BE2C (cell line): ENCODE measurements at regions not wholly inside any gene's neighbourhood (a gene's known extent, or its start where the extent isn't known, plus 50 kb on each side); places are given as distances from the start of the nearest gene placed in this dataset.

Source experiments
- DNase-seq: peaks from one replicate; pipeline ENCODE4 v3.0.0-alpha.2; 2020
- H3K27me3 ChIP-seq: fragments of 250-450 bp; sonication (Bioruptor Pico); 2 replicates; pipeline ENCODE4 v1.5.1; 2020; ENCODE audit warnings: mild to moderate bottlenecking
- H3K36me3 ChIP-seq: fragments of 250-450 bp; sonication (Bioruptor Pico); 2 replicates; pipeline ENCODE4 v1.5.1; 2020; ENCODE audit warnings: mild to moderate bottlenecking
- H3K4me1 ChIP-seq: fragments of 250-450 bp; sonication (Bioruptor Pico); 2 replicates; pipeline ENCODE4 v1.5.1; 2020
- H3K4me3 ChIP-seq: 2 replicates; pipeline ENCODE4 v1.5.1; 2011; ENCODE audit warnings: low read depth, low read length
- H3K9me3 ChIP-seq: fragments of 250-450 bp; sonication (Bioruptor Pico); 2 replicates; pipeline ENCODE4 v1.5.1; 2020
- TF ChIP-seq, protein P1 (sequence below): IDR thresholded peaks from 2 replicates; pipeline ENCODE4 v1.5.1; 2012; ENCODE audit warnings: mild to moderate bottlenecking, low read depth, low read length

DNA sequence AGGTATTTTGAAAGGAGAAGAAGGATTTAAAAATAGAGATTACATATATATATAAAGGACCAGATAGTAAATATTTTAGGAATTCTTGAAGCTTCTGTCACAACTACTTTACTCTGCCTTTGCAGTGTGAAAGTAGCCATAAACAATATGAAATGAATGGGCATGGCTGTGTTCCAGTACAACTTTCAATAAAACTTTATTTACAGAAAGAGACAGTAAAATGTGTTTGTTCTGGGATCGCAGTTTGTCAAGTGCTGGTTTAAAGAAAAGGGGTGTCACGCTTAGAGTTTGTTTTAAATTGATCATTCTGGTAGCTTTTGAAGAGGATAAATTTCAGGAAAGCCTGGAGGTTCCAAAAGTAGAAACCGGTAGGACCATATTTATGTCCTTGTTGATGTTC is 176.1 kb upstream of the HS3ST1 start:
- H3K4me3 ChIP-seq = no peak overlapping the region
- no peak for DNase-seq
- no peaks in the 10 kb centered on the region for H3K36me3 ChIP-seq
- no peaks in the 10 kb centered on the region for H3K4me1 ChIP-seq
- no peaks in the 10 kb centered on the region for H3K9me3 ChIP-seq
- no peaks in the 10 kb centered on the region for H3K27me3 ChIP-seq
- TF ChIP-seq, protein P1, sequence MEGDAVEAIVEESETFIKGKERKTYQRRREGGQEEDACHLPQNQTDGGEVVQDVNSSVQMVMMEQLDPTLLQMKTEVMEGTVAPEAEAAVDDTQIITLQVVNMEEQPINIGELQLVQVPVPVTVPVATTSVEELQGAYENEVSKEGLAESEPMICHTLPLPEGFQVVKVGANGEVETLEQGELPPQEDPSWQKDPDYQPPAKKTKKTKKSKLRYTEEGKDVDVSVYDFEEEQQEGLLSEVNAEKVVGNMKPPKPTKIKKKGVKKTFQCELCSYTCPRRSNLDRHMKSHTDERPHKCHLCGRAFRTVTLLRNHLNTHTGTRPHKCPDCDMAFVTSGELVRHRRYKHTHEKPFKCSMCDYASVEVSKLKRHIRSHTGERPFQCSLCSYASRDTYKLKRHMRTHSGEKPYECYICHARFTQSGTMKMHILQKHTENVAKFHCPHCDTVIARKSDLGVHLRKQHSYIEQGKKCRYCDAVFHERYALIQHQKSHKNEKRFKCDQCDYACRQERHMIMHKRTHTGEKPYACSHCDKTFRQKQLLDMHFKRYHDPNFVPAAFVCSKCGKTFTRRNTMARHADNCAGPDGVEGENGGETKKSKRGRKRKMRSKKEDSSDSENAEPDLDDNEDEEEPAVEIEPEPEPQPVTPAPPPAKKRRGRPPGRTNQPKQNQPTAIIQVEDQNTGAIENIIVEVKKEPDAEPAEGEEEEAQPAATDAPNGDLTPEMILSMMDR = no peak

DNA sequence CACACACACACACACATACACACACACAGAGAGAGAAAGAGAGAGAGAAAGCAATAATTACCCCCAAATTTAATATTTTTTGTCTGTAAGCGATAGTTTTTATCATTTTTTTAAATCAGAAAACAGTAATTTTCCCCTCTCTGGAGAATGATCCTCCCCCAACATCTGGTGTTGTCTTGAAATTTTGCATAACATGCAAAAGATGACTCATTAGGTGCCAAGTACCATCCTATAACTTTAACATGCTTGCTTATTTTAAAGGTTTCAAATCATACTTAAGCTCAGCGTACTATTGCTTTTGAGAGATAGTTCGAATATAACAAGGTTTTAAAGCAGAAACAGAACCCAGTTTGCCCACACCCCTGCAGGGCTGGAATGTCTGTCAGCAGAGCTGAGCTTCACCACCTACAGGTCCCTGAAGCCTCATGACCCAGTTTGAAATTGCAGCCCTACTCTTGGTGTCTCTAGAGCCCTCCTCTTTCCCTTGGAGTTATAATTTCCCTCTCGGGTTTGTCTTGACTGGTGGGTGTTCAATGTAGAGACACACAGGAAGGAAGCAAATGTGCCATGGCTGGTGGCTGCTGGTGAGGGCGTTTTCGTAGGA is 175.0 kb upstream of the HS3ST1 start:
- TF ChIP-seq, protein P1 = no peak
- Histone ChIP-seq H3K27me3 (no peaks in the 10 kb centered on the region), H3K4me3 (no peak overlapping the region), H3K36me3 (no peaks in the 10 kb centered on the region), H3K9me3 (no peaks in the 10 kb centered on the region), H3K4me1 (no peaks in the 10 kb centered on the region)
- DNase-seq = no peak

DNA sequence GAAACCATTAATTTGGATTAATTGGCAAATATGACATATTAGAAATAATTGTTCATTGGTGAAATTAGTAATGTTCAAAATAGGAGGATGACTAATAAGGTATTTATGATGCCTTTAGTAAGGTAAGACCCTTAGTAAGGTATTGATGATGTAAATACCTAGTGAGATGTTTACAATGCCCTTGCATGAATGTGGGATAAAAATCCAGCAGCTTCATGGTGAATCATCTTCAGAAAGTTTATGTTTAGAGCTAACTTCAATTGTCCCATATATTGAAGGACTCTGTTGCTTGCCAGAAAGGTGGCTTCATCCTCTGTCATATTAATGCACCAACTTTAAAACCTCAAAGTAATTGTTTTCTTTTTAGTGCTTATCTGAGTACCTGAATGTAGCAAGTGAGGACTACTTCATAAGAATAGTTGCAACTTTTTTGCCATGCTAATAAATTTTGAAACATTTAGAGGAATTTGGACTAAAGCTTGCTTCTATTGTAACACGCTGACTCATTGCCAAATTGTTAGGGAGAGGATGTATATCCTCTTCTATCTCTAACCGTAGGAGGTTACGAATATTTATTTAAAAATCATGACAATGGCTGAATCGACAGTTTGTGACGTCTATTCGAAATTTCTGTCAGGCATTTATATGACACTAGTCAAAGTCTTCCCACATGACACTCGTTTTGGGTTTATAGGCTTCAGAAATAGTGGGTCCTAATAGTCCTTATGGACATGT is 174.1 kb upstream of the HS3ST1 start:
- TF ChIP-seq, protein P1 = no peak
- no peaks in the 10 kb centered on the region for H3K27me3 ChIP-seq
- DNase-seq = no peak
- no peaks in the 10 kb centered on the region for H3K36me3 ChIP-seq
- H3K4me1 ChIP-seq = no peaks in the 10 kb centered on the region
- no peak overlapping the region for H3K4me3 ChIP-seq
- no peaks in the 10 kb centered on the region for H3K9me3 ChIP-seq

DNA sequence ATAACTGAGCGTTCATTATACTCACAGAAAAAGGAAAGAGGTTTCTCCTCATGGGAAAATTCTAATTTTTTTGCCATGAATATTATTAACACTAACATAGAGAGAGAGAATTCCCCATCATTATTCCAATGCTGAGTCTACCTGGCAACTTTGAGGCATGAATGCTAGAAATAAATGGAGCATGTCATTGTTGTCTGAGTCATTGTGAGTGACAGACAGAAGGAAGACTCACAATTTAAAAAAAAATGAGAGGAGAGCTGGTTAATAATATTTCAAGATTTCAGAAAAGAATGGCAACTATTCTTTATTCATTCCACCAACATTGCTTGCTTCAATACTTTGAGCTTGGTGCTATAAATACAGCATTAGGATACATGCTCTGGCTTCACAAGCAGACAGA is 170.4 kb upstream of the HS3ST1 start:
- TF ChIP-seq, protein P1 = no peak
- H3K27me3 ChIP-seq = no peaks in the 10 kb centered on the region
- no peaks in the 10 kb centered on the region for H3K36me3 ChIP-seq
- DNase-seq = no peak
- no peaks in the 10 kb centered on the region for H3K9me3 ChIP-seq
- no peak overlapping the region for H3K4me3 ChIP-seq
- H3K4me1 ChIP-seq = no peaks in the 10 kb centered on the region

DNA sequence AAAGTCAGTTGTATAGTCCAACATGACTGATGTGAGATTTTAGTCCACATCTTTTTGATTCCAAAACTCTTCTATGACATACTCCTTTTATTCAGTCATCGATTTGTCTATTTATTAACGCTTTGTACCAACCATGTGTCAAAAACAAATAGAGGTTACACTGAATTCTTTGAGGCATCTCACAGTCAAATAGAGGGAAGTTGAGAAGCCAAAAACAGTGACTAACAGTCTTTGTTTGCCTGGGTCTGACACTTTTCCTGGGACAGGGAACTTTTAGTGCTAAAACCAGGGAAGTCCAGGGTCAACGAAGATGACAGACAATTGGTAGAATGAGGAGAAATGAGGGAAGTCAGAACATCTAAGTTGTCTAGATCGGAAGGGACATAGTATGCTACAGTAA is 169.9 kb upstream of the HS3ST1 start:
- TF ChIP-seq, protein P1 = no peak
- Histone ChIP-seq H3K36me3 (no peaks in the 10 kb centered on the region), H3K27me3 (no peaks in the 10 kb centered on the region)

DNA sequence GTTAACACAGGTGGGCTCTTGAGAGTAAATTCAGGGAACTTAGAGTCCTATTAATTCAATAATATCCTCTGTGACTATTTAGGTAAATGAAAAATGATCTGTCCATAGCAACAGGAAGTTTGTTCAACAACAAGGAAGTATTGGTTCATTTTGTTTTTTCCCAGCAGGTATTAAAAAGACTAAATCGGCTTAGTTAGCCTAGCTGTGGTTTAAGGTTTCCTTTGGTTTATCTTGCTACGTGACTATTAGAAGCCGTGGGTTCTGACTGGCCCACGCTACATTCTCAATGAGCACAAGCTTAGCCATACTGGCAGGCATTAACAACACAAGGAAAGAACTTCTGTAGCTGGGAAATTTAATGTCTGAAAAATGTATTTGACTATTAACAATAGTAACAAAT is 168.8 kb upstream of the HS3ST1 start:
- Histone ChIP-seq H3K4me3 (no peak overlapping the region), H3K9me3 (no peaks in the 10 kb centered on the region), H3K4me1 (no peaks in the 10 kb centered on the region), H3K27me3 (no peaks in the 10 kb centered on the region), H3K36me3 (no peaks in the 10 kb centered on the region)
- TF ChIP-seq, protein P1 = no peak
- no peak for DNase-seq

More for the DNA sequence above, 169.9 kb upstream of the HS3ST1 start:
- no peaks in the 10 kb centered on the region for H3K4me1 ChIP-seq
- no peak for DNase-seq
- no peak overlapping the region for H3K4me3 ChIP-seq
- no peaks in the 10 kb centered on the region for H3K9me3 ChIP-seq
